Heart left ventricle (tissue), 13 donors: ENCODE measurements at regions not wholly inside any gene's neighbourhood (a gene's known extent, or its start where the extent isn't known, plus 50 kb on each side); places are given as distances from the start of the nearest gene placed in this dataset.

ENCODE experiments used
- CTCF ChIP-seq, 12 donors: fragments of 200-600 bp; sonication (generic) in 4 of 12; IDR thresholded peaks; one replicate each; pipeline versions ENCODE4 v1.5.0 to v1.8.0; 2018 to 2022; ENCODE audit warnings: antibody characterized with exemption in 12 of 12, mild to moderate bottlenecking in 5 of 12
- POLR2A ChIP-seq, 2 donors: fragments of 450-650 bp; IDR thresholded peaks; one replicate each; pipeline ENCODE4 v1.6.1; 2017; ENCODE audit warnings: antibody characterized with exemption in 2 of 2, mild to moderate bottlenecking in 2 of 2, moderate library complexity in 2 of 2
- donor health status: ischemic (EF 13 %, LVEDD 7.1; RV severe dilation, severe dysfunction).
- donor health status: DM: no; HTN: yes; CAD: no.
- donor health status: DM: no; HTN: no; CAD: no.
- donor health status: ischemic (EF 25% LVEDD 6.9; RV normal size, moderate dysfunction).
- donor health status: ischemic (EF 25% LVEDD 5.7; RV mildly dilated, moderate dysfunction).
- donor health status: ischemic (EF 35%, LVEDD 5.7; RV mildly dilated, moderate dysfunction).
- donor health status: nonischemic (EF 11% LVEDD 7.7; RV severe dilation, severe dysfunction).
- donor health status: DM: yes; HTN: yes; CAD: no.
- donor health status: PGD.
- donor health status: ischemic (EF 29% LVEDD 5.4; RV normal size, mild dysfunction).
- donor health status: nonischemic (EF 23%, LVEDD 6.1; RV moderate dilation, normal function).

DNA sequence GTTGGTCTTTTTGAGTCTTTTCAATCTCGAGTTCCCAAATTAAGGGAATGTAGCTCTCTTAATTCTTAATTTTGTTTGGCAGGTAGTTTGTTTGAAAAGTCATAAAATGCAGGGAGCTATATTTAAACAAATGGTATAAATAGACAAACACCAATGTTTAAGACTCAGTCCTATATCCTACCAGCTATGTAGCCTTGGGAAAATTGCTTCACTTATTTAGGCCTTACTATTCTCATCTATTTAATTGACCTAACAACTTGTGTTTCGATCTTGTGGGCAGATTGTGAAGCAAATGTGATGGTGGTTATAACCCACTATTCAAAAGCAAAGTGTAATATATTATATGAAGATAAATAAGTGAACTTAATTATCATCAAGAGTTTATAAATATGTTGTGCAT, 167.3 kb upstream of the KCTD3 start:
- no peak for TF ChIP-seq CTCF (IDR thresholded peaks at IDR 0.05)
- no peak for TF ChIP-seq POLR2A (IDR thresholded peaks at IDR 0.05)
